ENCODE measurements at regions not wholly inside any gene's neighbourhood (a gene's known extent, or its start where the extent isn't known, plus 50 kb on each side); places are given as distances from the start of the nearest gene placed in this dataset.

GRCh38 chr21:43360441-43361126 is 66.3 kb downstream of the SIK1 start:
- H3K4me3 ChIP-seq (ENCODE audit: low read depth, low read length), result no peak overlapping the region
- no peak for TF ChIP-seq CTCF (IDR thresholded peaks at IDR 0.05; ENCODE audit: control insufficient read depth, extremely low read depth, insufficient read depth)
- no peak for DNase-seq (ENCODE audit: low read depth)

DNA sequence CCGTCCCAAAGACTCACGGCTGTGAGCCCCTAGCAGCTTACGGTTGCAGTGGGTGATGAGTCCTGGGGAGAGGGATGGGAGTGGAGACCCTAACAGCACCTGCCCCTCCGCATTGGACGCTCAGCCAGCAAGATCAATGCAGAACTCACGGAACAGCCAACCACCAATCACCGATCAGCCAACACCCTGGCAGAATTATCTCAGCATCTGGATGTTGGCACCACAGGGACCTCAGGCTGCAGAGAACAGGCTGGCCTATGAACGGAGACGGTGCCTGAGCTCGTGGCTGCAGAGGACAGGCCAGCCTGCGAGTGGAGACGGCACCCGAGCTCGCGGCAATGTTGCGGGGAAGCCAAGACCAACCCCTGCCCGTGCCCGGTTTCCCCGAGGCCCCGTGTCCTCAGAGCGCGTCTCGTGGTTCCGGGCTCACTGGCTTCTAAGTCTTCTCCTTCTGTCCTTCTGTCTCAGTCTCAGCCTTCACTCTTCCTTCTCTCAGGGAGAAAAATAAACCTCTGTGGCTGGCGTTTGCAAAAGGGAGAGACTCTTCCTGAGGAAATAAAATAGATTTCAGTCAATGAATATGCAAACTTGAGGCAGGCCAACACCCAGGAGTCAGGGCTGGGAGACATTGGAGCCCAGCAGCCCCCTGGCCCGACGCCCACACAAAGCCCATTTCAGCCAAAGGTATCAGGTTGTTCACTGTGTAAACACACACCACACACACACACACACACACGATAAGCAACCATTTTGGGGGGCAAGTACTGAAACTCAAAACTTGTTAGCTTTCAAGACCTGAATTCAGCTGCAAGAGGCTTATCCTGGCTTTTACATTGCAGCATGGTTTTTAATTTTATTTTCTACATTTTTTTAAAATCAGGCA is 67.8 kb downstream of the SIK1 start:
- no peak overlapping the region for H3K4me3 ChIP-seq (ENCODE audit: low read depth, low read length)
- DNase-seq (ENCODE audit: low read depth), result no peak
- no peak for TF ChIP-seq CTCF (IDR thresholded peaks at IDR 0.05; ENCODE audit: control insufficient read depth, extremely low read depth, insufficient read depth)

- no peak for DNase-seq (ENCODE audit: low read depth)
- no peak overlapping the region for H3K4me3 ChIP-seq (ENCODE audit: low read depth, low read length)
- no peak for TF ChIP-seq CTCF (IDR thresholded peaks at IDR 0.05; ENCODE audit: control insufficient read depth, extremely low read depth, insufficient read depth)
These were observed 69.1 kb downstream of the SIK1 start for GRCh38 chr21:43357715-43358430.

DNA sequence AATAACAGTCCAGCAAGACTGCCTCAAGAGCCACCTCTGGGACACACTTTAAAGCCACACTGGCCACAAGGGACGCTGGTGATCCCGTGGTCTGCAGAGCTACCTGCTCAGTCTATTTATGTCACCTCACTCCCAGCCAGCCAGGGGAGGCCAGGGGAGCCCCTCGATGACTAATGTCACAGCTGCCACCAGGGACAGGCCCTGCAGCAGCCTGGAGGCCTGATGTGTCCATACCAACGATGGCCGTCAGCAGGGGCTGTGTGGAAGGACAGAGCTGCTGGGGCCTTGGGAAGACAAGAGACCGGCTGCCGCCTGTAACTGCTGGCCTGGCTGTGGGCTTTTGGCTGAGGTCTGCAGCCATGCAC is 71.0 kb downstream of the SIK1 start:
- H3K4me3 ChIP-seq (ENCODE audit: low read depth, low read length), result no peak overlapping the region
- DNase-seq (ENCODE audit: low read depth), result no peak
- TF ChIP-seq CTCF (IDR thresholded peaks at IDR 0.05; ENCODE audit: control insufficient read depth, extremely low read depth, insufficient read depth), result no peak

- no peak for TF ChIP-seq CTCF (IDR thresholded peaks at IDR 0.05; ENCODE audit: control insufficient read depth, extremely low read depth, insufficient read depth)
- H3K4me3 ChIP-seq (ENCODE audit: low read depth, low read length), result no peak overlapping the region
- DNase-seq (ENCODE audit: low read depth), result no peak
These were observed 71.5 kb downstream of the SIK1 start for GRCh38 chr21:43355266-43355924.

- no peak for TF ChIP-seq CTCF (IDR thresholded peaks at IDR 0.05; ENCODE audit: control insufficient read depth, extremely low read depth, insufficient read depth)
- H3K4me3 ChIP-seq (ENCODE audit: low read depth, low read length), result no peak overlapping the region
- no peak for DNase-seq (ENCODE audit: low read depth)
These were observed 72.3 kb downstream of the SIK1 start for GRCh38 chr21:43354666-43355065.
